ENCODE measurements at regions not wholly inside any gene's neighbourhood (a gene's known extent, or its start where the extent isn't known, plus 50 kb on each side); places are given as distances from the start of the nearest gene placed in this dataset.

DNA sequence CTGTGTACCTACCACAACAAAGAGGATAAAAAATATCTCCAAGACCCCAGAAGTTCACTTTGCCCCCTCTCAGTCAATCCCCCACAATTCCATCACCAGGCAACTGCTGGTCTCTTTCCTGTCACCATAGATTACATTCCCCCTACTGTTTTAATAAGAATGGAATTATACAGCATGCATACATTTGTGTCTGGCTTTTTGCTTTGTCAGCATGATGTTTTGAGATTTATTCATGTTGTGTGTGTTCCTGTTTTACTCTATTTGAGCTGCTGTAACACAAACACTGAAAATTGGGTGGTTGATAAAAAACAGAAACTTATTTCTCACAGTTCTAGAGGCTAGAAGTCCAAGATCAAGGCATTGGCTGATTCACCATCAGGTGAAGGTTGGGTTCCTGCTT, 214.5 kb upstream of the IGFBP3 start:
- no peaks in the 10 kb centered on the region for H3K9me3 Mint-ChIP-seq
- no peak overlapping the region for H3K4me3 Mint-ChIP-seq
- intact Hi-C loops (cut with micrococcal nuclease): no loop called here
- no peaks in the 10 kb centered on the region for H3K36me3 Mint-ChIP-seq (ENCODE audit: low read depth)
- no peak overlapping the region for H3K27ac Mint-ChIP-seq
- H3K27me3 Mint-ChIP-seq: no peaks in the 10 kb centered on the region
- H3K4me1 Mint-ChIP-seq (ENCODE audit: low read depth): no peaks in the 10 kb centered on the region

DNA sequence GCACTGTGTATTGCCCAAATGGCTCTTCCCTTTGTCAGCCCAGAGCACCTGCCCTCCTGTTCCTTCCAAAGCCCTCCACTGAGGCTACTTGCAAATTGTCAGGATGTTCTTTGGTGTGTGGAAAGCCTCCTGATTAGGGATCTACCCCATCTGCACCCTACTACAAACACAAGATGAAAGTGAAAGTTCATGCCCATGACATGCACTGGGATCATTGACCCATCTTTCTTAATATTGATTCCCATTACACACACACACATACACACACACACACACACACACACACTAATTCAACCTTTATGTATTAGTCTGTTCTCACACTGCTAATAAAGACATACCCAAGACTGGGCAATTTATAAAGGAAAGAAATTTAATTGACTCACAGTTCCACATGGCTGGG, 213.7 kb upstream of the IGFBP3 start:
- Mint-ChIP-seq H3K36me3 (ENCODE audit: low read depth) (no peaks in the 10 kb centered on the region), H3K27ac (no peak overlapping the region), H3K9me3 (no peaks in the 10 kb centered on the region), H3K27me3 (no peaks in the 10 kb centered on the region), H3K4me3 (no peak overlapping the region), H3K4me1 (ENCODE audit: low read depth) (no peaks in the 10 kb centered on the region)
- intact Hi-C loops (cut with micrococcal nuclease): no loop called here

DNA sequence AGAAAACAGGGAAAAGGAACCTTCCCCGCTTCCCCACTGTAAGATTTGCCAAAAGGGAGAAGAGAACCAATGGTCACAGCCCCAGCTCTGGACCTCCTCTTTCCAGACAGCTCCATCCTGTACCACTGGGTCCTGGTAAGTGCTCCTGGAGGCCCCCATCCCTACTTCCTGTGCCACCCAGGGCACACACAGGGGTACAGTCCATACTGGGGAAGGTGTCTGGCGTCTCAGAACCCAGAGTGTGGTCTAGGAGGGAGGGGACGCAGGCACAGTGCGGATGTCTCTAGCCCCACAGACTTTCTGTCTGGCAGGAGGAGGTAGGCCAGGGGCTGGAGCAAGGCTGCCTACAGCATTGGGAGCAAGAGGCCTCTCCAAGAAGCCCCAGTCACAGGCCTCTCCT, 213.3 kb upstream of the IGFBP3 start:
- no peak overlapping the region for H3K27ac Mint-ChIP-seq
- intact Hi-C loops (cut with micrococcal nuclease): no loop called here
- no peaks in the 10 kb centered on the region for H3K4me1 Mint-ChIP-seq (ENCODE audit: low read depth)
- H3K9me3 Mint-ChIP-seq: no peaks in the 10 kb centered on the region
- no peaks in the 10 kb centered on the region for H3K27me3 Mint-ChIP-seq
- no peak overlapping the region for H3K4me3 Mint-ChIP-seq
- no peaks in the 10 kb centered on the region for H3K36me3 Mint-ChIP-seq (ENCODE audit: low read depth)

DNA sequence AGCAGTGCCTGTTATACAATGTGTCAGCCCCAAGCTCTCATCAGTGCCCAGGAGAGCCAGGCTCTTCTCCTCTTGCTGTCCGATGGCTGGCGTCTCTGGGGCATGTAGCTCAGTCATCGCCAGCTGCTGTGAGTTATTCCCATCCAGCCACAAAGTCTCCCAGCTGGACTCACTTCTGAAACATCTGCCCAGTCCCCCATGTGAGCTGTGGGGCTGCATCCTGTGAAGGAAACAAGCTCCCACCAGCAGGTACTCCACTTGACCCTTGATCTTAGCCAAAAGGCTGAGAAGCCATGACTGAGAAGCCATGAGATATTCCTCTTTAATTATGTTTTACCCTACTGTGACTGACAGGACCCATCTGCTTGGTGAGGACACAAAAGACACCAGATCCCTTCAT, 212.7 kb upstream of the IGFBP3 start:
- Mint-ChIP-seq H3K9me3 (no peaks in the 10 kb centered on the region), H3K27me3 (no peaks in the 10 kb centered on the region), H3K4me3 (no peak overlapping the region), H3K36me3 (ENCODE audit: low read depth) (no peaks in the 10 kb centered on the region), H3K4me1 (ENCODE audit: low read depth) (no peaks in the 10 kb centered on the region), H3K27ac (no peak overlapping the region)
- intact Hi-C loops (cut with micrococcal nuclease): no loop called here

DNA sequence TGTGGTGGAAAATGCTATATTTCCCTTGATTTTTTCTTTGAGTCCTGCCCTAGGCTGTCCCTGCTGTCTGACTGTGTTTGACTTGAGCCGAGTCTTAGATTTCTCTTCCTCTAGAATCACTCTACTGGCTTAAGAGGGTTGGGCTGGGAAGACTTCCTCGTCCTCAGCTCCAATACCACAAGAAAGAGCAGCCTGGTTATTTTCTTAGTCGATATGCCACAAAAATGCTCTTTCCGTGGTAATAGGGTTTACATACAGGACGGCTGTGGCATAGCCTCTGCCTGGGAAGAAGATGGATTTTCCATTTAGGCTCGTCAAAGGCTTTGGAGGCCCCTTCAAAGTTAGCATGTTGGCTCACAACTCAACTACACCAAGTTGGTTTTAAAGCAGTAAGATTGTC, 212.0 kb upstream of the IGFBP3 start:
- intact Hi-C loops (cut with micrococcal nuclease): no loop called here
- Mint-ChIP-seq H3K36me3 (ENCODE audit: low read depth) (no peaks in the 10 kb centered on the region), H3K27ac (no peak overlapping the region)

DNA sequence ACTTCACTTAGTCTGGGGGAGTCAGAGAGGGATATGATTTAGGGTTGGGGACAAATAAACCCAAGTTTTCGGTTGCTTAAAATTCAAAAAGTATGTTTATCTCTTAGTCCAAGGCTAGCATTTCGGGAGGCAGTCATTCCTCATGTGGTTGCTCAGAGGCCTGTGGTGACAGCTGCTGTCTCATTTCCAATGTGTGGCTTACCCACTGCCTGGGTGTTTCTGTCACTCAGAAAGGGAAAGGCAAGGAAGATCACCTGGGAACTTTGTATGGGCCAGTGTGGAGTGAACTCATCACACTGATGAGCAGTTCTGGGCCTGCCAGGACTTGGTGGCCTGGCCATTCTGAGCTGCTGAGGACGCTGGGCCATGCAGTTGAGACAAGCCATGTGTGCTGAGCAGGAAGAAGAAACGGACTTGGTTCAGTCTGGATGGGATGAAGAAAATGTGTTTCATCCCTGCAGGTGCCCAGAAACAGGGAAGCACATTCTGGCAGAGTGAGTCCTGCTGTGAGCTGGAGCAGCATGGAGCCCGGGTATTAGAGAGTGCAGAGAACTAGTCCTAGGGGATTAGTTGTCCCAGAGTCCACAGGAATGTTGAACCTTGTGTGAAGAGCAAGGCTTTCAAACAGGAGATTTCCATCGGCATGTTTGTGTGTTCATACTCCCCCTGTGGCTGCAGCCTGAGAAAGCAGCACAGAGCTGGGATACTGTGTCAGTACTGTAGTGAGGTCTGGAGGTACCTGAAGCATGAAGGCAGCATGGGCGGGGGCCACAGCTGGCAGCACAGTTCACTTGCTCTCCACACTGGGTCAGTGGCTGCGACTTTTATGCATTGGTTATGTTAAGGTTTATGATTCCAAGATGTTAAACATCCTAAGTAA, 211.1 kb upstream of the IGFBP3 start:
- Mint-ChIP-seq H3K9me3 (no peaks in the 10 kb centered on the region), H3K4me1 (ENCODE audit: low read depth) (no peaks in the 10 kb centered on the region), H3K27me3 (no peaks in the 10 kb centered on the region), H3K4me3 (no peak overlapping the region), H3K27ac (no peak overlapping the region), H3K36me3 (ENCODE audit: low read depth) (no peaks in the 10 kb centered on the region)
- intact Hi-C loops (cut with micrococcal nuclease): no loop called here

More for the DNA sequence above, 212.0 kb upstream of the IGFBP3 start:
- Mint-ChIP-seq H3K27me3 (no peaks in the 10 kb centered on the region), H3K4me1 (ENCODE audit: low read depth) (no peaks in the 10 kb centered on the region), H3K4me3 (no peak overlapping the region), H3K9me3 (no peaks in the 10 kb centered on the region)

DNA sequence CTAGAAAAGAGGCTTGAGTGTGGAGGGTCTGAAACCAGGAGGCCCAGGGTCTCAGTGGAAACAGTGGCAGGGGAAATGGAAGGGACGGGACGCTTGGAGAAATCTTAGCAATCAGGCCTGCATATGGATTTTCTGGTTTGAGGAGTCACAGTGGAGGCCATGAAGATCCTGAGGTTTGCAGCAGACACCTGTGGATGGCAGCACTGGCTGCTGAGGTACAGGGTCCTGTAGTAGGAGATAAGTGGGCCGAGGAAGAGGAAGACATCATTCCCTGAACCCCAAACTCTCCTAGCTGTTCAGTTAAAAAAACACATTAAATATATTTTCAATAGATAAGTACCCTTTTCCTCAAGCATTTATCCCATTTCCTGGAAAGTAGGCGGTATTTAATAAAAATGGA, 208.8 kb upstream of the IGFBP3 start:
- Mint-ChIP-seq H3K4me3 (no peak overlapping the region), H3K9me3 (no peaks in the 10 kb centered on the region), H3K27me3 (no peaks in the 10 kb centered on the region), H3K27ac (no peak overlapping the region), H3K4me1 (ENCODE audit: low read depth) (no peaks in the 10 kb centered on the region), H3K36me3 (ENCODE audit: low read depth) (no peaks in the 10 kb centered on the region)
- intact Hi-C loops (cut with micrococcal nuclease): no loop called here

DNA sequence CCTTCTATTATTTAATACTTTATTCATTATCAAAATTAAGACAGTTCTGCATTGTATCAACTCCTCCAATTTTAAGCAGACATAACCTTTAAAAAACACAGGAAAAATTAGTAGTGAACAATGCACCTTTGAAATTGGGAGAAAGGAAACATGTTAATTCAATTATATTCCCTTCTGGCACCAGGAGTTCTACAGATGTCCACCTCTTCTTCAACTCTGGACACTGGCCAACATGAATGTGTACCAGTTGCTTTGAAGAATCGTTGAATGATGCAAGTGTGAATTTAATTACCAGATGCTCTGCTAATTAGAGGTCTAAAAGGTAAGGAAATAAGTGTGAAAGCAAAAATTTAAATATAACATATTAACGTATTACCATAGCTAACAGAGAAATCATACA, 206.7 kb upstream of the IGFBP3 start:
- no peaks in the 10 kb centered on the region for H3K36me3 Mint-ChIP-seq (ENCODE audit: low read depth)
- H3K4me1 Mint-ChIP-seq (ENCODE audit: low read depth): no peaks in the 10 kb centered on the region
- H3K9me3 Mint-ChIP-seq: no peaks in the 10 kb centered on the region
- intact Hi-C loops (cut with micrococcal nuclease): no loop called here
- no peak overlapping the region for H3K27ac Mint-ChIP-seq
- H3K4me3 Mint-ChIP-seq: no peak overlapping the region
- no peaks in the 10 kb centered on the region for H3K27me3 Mint-ChIP-seq

DNA sequence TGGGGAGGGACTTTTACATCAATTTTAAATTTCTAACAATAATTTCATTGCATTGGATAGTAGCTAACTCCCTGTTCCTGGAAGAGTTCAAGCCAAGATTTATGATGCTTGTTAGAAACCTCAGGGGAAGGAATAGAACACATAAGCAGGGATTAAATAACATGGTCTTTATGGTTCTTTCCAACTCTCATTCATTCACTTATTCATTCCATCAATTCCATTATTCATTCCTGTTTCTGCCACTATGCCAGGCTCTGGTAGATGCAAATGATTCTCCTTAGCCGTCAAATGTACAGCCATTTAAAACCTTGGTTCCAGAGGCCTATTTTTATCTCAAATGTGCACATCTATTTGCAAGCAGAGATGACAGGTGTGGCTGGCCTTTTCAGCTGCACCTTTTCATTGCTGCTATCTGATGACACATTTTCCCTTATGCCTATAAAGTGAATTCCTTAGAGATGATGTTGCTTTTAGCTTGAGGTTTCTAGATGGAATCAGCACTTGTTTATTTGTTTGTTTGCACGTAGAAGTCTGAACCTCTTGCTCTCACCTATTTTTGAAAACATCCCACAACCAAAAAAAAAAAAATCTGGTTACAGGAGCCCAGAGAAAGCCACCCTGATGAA, 205.7 kb upstream of the IGFBP3 start:
- H3K27me3 Mint-ChIP-seq: no peaks in the 10 kb centered on the region
- intact Hi-C loops (cut with micrococcal nuclease): no loop called here
- no peak overlapping the region for H3K4me3 Mint-ChIP-seq
- H3K4me1 Mint-ChIP-seq (ENCODE audit: low read depth): no peaks in the 10 kb centered on the region
- H3K9me3 Mint-ChIP-seq: no peaks in the 10 kb centered on the region
- H3K36me3 Mint-ChIP-seq (ENCODE audit: low read depth): no peaks in the 10 kb centered on the region
- no peak overlapping the region for H3K27ac Mint-ChIP-seq

DNA sequence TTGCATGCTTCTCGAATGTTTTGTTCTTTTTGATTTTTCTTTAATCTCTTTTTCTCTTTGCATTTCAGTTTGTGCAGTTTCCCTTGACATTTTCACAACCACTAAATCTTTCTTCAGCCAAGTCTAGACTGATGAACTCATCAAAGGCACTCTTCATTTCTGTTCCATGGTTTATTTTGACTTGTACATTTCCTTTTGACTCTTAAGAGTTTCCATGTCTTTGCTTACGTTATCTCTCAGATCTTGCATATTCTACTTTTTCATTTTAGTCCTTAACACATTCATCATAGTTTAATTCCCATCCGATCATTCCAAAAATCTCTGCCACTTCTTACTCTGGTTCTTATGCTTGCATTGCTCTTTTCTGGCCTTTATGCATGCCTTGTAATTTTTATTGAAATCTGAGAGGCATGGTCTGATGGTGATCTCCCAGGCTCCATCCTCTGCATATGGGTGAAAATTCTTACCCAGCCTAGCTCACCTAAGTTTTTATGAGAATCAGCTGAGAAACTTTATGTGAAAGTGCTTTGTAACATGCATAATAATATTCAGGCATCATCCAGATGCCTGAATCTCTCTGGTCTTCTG, 202.8 kb upstream of the IGFBP3 start:
- no peaks in the 10 kb centered on the region for H3K36me3 Mint-ChIP-seq (ENCODE audit: low read depth)
- H3K9me3 Mint-ChIP-seq: no peaks in the 10 kb centered on the region
- no peak overlapping the region for H3K27ac Mint-ChIP-seq
- H3K4me3 Mint-ChIP-seq: no peak overlapping the region
- intact Hi-C loops (cut with micrococcal nuclease): no loop called here
- no peaks in the 10 kb centered on the region for H3K27me3 Mint-ChIP-seq
- H3K4me1 Mint-ChIP-seq (ENCODE audit: low read depth): no peaks in the 10 kb centered on the region

DNA sequence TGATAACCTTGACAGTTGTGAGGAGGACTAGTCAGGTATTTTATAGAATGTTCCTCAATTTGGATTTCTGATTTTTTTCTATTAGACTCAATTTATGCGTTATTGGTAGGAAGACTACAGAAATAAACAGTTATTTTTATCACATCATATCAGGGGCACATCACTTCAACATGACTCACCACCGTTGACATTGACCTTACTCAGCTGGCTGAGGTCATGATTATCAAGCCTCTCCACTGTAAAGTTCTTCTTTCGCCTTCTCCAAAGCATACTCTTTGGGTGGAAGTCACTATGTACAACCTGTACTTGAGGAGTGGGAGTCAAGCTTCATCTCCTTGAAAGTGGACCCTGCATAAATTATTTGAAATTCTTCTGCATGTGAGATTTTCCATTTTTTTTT, 194.3 kb upstream of the IGFBP3 start:
- H3K4me3 Mint-ChIP-seq: no peak overlapping the region
- no peak overlapping the region for H3K27ac Mint-ChIP-seq
- H3K36me3 Mint-ChIP-seq (ENCODE audit: low read depth): no peaks in the 10 kb centered on the region
- no peaks in the 10 kb centered on the region for H3K9me3 Mint-ChIP-seq
- intact Hi-C loops (cut with micrococcal nuclease): no loop called here
- no peaks in the 10 kb centered on the region for H3K4me1 Mint-ChIP-seq (ENCODE audit: low read depth)
- H3K27me3 Mint-ChIP-seq: no peaks in the 10 kb centered on the region

DNA sequence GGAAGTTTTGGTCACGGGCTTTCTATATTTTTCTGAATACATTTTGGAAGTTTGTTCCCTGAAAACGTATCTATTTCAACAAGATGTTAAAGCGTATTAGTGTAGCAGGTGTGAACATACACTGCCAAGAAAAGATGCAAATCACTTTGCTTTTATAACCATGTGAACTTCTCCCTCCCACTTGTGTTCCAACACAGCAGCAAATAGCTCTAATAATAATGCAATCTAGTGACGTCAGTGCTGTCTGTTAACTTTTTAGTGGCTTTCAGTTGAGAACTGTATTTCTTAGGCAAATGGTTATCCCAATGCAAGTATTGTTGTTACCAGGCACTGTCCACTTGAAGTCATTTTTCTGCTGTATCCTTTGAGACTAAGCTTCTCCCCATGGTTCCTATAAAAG, 188.4 kb upstream of the IGFBP3 start:
- Mint-ChIP-seq H3K4me3 (no peak overlapping the region), H3K9me3 (no peaks in the 10 kb centered on the region), H3K27me3 (no peaks in the 10 kb centered on the region), H3K36me3 (ENCODE audit: low read depth) (no peaks in the 10 kb centered on the region), H3K4me1 (ENCODE audit: low read depth) (no peaks in the 10 kb centered on the region), H3K27ac (no peak overlapping the region)
- intact Hi-C loops (cut with micrococcal nuclease): no loop called here

DNA sequence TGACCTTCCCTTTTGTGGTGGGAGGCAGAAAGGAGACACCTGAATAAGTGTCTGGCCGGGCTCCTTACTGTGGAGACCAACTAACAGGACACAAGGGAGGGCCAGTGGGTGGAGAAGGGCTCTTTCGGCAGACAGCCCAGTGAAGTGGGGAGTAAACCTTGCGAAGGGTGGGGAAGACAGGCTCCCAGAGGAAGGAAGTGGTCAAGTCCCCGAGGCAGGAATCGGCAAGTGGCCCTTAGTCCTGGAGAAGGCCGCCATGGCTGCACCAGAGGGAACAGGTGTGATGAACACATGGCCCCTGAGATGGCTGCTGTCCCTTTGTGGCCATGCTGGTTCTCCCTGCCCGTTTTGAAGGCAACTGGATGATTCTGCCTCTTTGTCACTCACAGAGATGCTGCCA, 187.2 kb upstream of the IGFBP3 start:
- Mint-ChIP-seq H3K27me3 (no peaks in the 10 kb centered on the region), H3K9me3 (no peaks in the 10 kb centered on the region), H3K4me3 (no peak overlapping the region), H3K4me1 (ENCODE audit: low read depth) (no peaks in the 10 kb centered on the region), H3K36me3 (ENCODE audit: low read depth) (no peaks in the 10 kb centered on the region), H3K27ac (no peak overlapping the region)
- intact Hi-C loops (cut with micrococcal nuclease): no loop called here

DNA sequence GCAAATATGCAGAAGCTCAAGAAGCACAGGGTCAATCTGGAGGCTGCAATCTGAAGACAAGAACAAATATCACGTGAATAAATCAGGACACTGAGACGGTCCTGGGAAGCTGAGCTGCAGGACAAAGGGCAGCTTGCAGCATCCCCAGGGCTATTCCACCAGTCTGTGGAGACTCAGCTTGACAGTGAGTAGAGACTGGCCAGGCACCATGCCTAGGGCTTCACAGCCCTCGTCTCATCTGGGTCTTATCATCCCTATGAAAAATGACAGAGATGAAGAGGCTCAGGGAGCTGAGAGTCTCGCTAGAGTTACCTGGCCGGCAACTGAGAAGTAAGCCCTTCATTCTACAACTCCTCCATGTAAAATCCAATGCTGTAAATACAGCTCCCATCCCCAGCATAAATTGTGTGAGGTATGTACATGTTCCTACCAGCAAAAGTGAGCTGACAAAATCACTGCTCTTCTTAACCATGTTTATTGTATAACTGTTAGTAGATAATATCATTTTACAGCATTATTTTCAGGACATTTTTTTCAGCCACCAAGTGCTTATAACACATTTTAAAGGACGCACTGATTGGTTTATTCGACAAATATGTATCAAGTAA, 186.6 kb upstream of the IGFBP3 start:
- Mint-ChIP-seq H3K27me3 (no peaks in the 10 kb centered on the region), H3K4me3 (no peak overlapping the region), H3K27ac (no peak overlapping the region), H3K36me3 (ENCODE audit: low read depth) (no peaks in the 10 kb centered on the region), H3K9me3 (no peaks in the 10 kb centered on the region), H3K4me1 (ENCODE audit: low read depth) (no peaks in the 10 kb centered on the region)
- intact Hi-C loops (cut with micrococcal nuclease): no loop called here
